ENCODE measurements at regions not wholly inside any gene's neighbourhood (a gene's known extent, or its start where the extent isn't known, plus 50 kb on each side); places are given as distances from the start of the nearest gene placed in this dataset.

DNA sequence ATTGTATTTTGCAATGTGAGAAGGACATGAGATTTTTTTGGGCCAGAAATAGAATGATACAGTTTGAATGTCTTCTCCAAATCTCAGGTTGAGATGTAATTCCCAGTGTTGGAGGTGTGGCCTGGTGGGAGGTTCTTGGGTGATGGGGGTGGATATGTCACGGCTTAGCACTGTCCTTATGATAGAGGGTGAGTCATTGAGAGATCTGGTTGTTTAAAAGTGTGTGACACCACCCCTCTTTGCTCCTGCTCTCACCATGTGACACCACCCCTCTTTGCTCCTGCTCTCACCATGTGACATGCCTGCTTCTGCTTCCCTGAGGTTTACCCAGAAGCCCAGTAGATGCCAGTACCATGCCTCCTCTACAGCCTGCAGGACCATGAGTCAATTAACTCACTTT lies 1226.9 kb downstream of the PCDH7 start:
- H3K4me1 Mint-ChIP-seq (ENCODE audit: unreplicated experiment): peaks cover 8% of the 10 kb centered on the region
- no peak overlapping the region for H3K4me3 Mint-ChIP-seq (ENCODE audit: unreplicated experiment)
- no peak overlapping the region for H3K27ac Mint-ChIP-seq (ENCODE audit: unreplicated experiment)
- TF ChIP-seq, protein P1, sequence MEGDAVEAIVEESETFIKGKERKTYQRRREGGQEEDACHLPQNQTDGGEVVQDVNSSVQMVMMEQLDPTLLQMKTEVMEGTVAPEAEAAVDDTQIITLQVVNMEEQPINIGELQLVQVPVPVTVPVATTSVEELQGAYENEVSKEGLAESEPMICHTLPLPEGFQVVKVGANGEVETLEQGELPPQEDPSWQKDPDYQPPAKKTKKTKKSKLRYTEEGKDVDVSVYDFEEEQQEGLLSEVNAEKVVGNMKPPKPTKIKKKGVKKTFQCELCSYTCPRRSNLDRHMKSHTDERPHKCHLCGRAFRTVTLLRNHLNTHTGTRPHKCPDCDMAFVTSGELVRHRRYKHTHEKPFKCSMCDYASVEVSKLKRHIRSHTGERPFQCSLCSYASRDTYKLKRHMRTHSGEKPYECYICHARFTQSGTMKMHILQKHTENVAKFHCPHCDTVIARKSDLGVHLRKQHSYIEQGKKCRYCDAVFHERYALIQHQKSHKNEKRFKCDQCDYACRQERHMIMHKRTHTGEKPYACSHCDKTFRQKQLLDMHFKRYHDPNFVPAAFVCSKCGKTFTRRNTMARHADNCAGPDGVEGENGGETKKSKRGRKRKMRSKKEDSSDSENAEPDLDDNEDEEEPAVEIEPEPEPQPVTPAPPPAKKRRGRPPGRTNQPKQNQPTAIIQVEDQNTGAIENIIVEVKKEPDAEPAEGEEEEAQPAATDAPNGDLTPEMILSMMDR (IDR thresholded peaks at IDR 0.05): no peak
- no peaks in the 10 kb centered on the region for H3K27me3 Mint-ChIP-seq (ENCODE audit: unreplicated experiment)
- no peaks in the 10 kb centered on the region for H3K9me3 Mint-ChIP-seq (ENCODE audit: unreplicated experiment)
- no peaks in the 10 kb centered on the region for H3K36me3 Mint-ChIP-seq (ENCODE audit: unreplicated experiment)
- no peak for DNase-seq (ENCODE audit: extremely low spot score, unreplicated experiment)

DNA sequence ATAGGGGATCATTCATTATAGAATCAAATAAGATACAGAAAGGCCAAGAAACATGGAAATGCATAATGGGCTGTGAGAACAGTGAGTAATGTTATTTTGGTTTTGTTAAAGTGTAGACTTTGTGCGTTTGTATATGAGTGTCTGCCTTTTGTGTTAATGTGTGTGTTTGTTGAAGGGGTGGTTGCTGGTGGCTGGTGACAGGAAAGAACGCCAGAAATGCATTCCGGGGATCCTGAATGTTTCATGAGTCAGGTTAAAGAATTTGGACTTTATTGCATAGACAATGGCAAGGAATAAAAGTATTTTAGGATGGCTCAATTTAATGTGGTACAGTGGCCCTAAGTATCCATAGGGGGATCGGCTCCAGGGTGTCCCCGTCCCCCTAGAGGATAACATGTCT lies 1228.9 kb downstream of the PCDH7 start:
- no peaks in the 10 kb centered on the region for H3K36me3 Mint-ChIP-seq (ENCODE audit: unreplicated experiment)
- H3K27me3 Mint-ChIP-seq (ENCODE audit: unreplicated experiment): no peaks in the 10 kb centered on the region
- peak overlapping the region; percentile 46 for H3K27ac Mint-ChIP-seq (ENCODE audit: unreplicated experiment)
- DNase-seq (ENCODE audit: extremely low spot score, unreplicated experiment): no peak
- H3K4me1 Mint-ChIP-seq (ENCODE audit: unreplicated experiment): peaks cover 8% of the 10 kb centered on the region
- no peaks in the 10 kb centered on the region for H3K9me3 Mint-ChIP-seq (ENCODE audit: unreplicated experiment)
- H3K4me3 Mint-ChIP-seq (ENCODE audit: unreplicated experiment): no peak overlapping the region
- TF ChIP-seq, protein P1 (IDR thresholded peaks at IDR 0.05): no peak

DNA sequence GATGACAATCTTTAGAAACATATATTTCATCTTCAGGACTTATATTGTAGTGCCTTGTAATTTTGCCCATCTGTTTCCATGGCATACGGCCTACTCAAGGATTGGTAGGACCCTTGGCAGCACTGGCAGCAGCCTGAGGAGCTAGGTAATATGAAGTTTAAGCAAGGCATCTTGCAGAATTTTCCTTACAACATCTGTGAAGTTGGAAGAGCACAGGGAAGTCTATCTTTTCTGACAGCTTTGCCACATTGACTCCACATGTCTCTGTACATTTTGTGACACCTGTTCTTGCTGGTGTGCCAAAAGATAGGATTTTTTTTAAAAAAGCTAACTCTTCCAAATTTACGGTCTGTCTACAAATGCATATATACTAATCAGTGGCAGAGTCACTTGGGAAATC lies 1235.2 kb downstream of the PCDH7 start:
- Mint-ChIP-seq H3K36me3 (ENCODE audit: unreplicated experiment) (no peaks in the 10 kb centered on the region), H3K4me3 (ENCODE audit: unreplicated experiment) (no peak overlapping the region), H3K27me3 (ENCODE audit: unreplicated experiment) (no peaks in the 10 kb centered on the region), H3K4me1 (ENCODE audit: unreplicated experiment) (no peaks in the 10 kb centered on the region), H3K9me3 (ENCODE audit: unreplicated experiment) (no peaks in the 10 kb centered on the region), H3K27ac (ENCODE audit: unreplicated experiment) (no peak overlapping the region)
- TF ChIP-seq, protein P1 (IDR thresholded peaks at IDR 0.05): no peak
- DNase-seq (ENCODE audit: extremely low spot score, unreplicated experiment): no peak

DNA sequence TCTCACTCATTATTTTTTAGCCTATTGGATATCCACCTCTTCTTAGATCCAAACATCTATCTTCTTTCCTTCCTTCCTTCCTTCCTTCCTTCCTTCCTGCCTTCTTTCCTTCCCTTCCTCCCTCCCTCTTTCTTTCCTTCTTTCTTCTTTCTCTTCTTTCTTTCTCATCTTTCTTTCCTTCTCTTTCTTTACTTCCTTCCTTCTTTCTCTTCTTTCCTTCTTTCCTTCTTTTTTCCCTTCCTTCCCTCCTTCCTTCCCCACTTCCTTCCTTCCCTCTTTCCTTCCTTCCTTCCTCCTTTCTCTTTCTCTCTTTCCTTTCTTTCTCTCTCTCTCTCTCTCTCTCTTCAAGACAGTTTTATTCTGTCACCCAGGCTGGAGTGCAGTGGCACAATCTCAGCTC lies 1239.8 kb downstream of the PCDH7 start:
- Mint-ChIP-seq H3K4me3 (ENCODE audit: unreplicated experiment) (no peak overlapping the region), H3K4me1 (ENCODE audit: unreplicated experiment) (peaks cover 2% of the 10 kb centered on the region), H3K36me3 (ENCODE audit: unreplicated experiment) (no peaks in the 10 kb centered on the region), H3K9me3 (ENCODE audit: unreplicated experiment) (no peaks in the 10 kb centered on the region), H3K27ac (ENCODE audit: unreplicated experiment) (no peak overlapping the region), H3K27me3 (ENCODE audit: unreplicated experiment) (no peaks in the 10 kb centered on the region)
- TF ChIP-seq, protein P1 (IDR thresholded peaks at IDR 0.05): no peak
- no peak for DNase-seq (ENCODE audit: extremely low spot score, unreplicated experiment)

DNA sequence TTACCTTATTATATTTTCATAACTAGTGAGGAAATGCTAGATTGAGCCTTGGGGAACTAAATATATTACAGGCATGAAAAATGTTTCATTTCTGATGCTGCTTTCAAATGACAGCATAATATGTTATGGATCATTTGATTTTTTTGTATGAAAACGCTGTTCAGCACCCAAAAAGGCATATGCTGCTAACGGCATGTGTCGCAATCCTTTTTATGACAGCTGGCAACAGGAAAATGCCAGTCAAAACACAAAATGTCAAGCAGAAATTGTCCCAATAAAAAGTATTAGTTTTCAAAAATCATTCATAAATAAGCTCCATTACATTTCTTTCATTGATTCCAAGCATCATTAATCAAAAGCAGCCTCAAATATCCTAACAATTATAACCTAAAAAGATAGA lies 1244.5 kb downstream of the PCDH7 start:
- Mint-ChIP-seq H3K27ac (ENCODE audit: unreplicated experiment) (no peak overlapping the region), H3K27me3 (ENCODE audit: unreplicated experiment) (no peaks in the 10 kb centered on the region), H3K9me3 (ENCODE audit: unreplicated experiment) (no peaks in the 10 kb centered on the region), H3K4me1 (ENCODE audit: unreplicated experiment) (peaks cover 2% of the 10 kb centered on the region), H3K36me3 (ENCODE audit: unreplicated experiment) (no peaks in the 10 kb centered on the region), H3K4me3 (ENCODE audit: unreplicated experiment) (no peak overlapping the region)
- TF ChIP-seq, protein P1 (IDR thresholded peaks at IDR 0.05): no peak
- DNase-seq (ENCODE audit: extremely low spot score, unreplicated experiment): no peak
